Transverse colon (tissue), 4 donors: ENCODE measurements at regions not wholly inside any gene's neighbourhood (a gene's known extent, or its start where the extent isn't known, plus 50 kb on each side); places are given as distances from the start of the nearest gene placed in this dataset.

ENCODE experiments used
- EP300 ChIP-seq: sonication (generic); formaldehyde crosslinking; IDR thresholded peaks from one replicate; pipeline ENCODE4 v1.6.1; 2017; ENCODE audit warnings: antibody characterized with exemption, low read depth
- POLR2A ChIP-seq: fragments of 450-650 bp; IDR thresholded peaks from one replicate; pipeline ENCODE4 v1.6.1; 2016; ENCODE audit warnings: antibody characterized with exemption, mild to moderate bottlenecking, moderate library complexity
- POLR2AphosphoS5 ChIP-seq, 3 donors: sonication (generic); formaldehyde crosslinking; IDR thresholded peaks; one replicate each; pipeline ENCODE4 v1.6.1; 2016; ENCODE audit warnings: antibody characterized with exemption in 3 of 3
- TF ChIP-seq, protein P1 (sequence below), 5 experiments: fragments of 200-600 bp in 3 of 5; fragments of 450-650 bp in 2 of 5; sonication (generic) in 3 of 5; IDR thresholded peaks; 1 replicate in 2 of 5; 2 replicates in 3 of 5; pipeline ENCODE4 v1.5.1; 2016 to 2017; ENCODE audit warnings: antibody characterized with exemption in 5 of 5, inconsistent platforms in 3 of 5, mild to moderate bottlenecking in 2 of 5, moderate library complexity in 1 of 5

DNA sequence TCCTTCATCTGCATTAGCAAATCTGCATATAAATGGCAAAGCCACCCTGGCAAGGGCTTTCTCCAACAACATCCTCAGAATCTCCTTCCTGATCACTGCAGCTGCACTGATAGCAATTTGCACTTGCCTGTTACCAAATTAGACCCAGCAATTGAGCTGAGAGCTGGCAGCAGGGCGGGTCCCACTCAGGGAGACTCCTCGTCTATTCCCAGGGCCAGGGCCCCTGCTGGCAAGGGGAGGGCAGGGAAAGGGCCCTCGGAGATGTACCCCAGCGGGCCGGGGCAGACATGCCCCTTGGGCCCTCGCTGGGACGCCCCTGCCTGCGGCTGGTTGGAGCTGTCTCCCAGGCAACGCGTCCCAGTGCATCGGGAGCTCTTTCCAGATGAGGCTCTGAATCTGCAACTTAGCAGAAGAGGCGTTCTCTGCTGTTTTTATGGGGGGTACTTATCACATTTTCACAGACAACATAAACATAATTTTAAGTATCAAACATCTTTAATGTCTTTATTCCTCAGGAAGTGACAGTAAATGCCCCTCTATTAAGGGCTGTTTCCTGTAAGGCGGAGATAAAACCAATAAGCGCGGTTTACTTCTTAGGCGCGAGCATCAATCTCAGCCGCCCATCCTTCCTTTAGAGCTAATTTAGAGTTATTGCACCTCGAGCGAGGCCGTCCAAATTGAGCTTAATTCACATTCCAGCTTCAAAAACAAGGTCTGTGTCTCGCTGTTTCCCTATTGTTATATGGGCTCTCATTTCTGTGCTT is 249.0 kb upstream of the PPP2R2D start:
- TF ChIP-seq POLR2A: no peak
- TF ChIP-seq, protein P1, sequence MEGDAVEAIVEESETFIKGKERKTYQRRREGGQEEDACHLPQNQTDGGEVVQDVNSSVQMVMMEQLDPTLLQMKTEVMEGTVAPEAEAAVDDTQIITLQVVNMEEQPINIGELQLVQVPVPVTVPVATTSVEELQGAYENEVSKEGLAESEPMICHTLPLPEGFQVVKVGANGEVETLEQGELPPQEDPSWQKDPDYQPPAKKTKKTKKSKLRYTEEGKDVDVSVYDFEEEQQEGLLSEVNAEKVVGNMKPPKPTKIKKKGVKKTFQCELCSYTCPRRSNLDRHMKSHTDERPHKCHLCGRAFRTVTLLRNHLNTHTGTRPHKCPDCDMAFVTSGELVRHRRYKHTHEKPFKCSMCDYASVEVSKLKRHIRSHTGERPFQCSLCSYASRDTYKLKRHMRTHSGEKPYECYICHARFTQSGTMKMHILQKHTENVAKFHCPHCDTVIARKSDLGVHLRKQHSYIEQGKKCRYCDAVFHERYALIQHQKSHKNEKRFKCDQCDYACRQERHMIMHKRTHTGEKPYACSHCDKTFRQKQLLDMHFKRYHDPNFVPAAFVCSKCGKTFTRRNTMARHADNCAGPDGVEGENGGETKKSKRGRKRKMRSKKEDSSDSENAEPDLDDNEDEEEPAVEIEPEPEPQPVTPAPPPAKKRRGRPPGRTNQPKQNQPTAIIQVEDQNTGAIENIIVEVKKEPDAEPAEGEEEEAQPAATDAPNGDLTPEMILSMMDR (IDR thresholded peaks at IDR 0.05): no peak
- no peak for TF ChIP-seq EP300
- no peak for TF ChIP-seq POLR2AphosphoS5 (IDR thresholded peaks at IDR 0.05)
